ENCODE measurements at regions not wholly inside any gene's neighbourhood (a gene's known extent, or its start where the extent isn't known, plus 50 kb on each side); places are given as distances from the start of the nearest gene placed in this dataset.

DNA sequence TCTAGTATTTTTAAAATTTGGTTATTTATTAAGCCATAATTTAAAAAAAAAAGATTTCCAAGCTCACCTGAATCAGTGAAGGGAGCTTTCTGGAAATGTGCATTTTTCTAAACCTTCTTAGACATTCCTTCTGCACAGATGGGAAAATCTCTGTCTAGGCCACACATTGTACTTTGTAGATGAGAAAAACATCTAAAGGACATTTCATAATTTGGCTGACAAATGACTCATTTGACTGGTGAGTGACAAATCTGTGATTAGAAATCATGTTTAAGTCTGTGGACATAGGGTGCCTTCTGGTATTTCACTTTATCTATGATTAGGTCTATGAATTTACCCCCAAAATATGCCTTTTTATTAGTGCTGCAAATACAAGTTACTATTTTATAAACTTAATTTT is 1044.9 kb upstream of the FLRT2 start:
- no peak overlapping the region for H3K9ac ChIP-seq (ENCODE audit: low read length in 3 of 3)
- H3K27me3 ChIP-seq (ENCODE audit: control insufficient read depth, insufficient read depth, low read length), result no peaks in the 10 kb centered on the region
- DNase-seq (no peak), FAIRE-seq (no peak)
- H3K4me3 ChIP-seq (ENCODE audit: low read length in 3 of 3), result no peak overlapping the region
- no peak overlapping the region for H3K27ac ChIP-seq (ENCODE audit: low read depth in 2 of 2, low read length in 2 of 2)
- TF ChIP-seq, protein P1, sequence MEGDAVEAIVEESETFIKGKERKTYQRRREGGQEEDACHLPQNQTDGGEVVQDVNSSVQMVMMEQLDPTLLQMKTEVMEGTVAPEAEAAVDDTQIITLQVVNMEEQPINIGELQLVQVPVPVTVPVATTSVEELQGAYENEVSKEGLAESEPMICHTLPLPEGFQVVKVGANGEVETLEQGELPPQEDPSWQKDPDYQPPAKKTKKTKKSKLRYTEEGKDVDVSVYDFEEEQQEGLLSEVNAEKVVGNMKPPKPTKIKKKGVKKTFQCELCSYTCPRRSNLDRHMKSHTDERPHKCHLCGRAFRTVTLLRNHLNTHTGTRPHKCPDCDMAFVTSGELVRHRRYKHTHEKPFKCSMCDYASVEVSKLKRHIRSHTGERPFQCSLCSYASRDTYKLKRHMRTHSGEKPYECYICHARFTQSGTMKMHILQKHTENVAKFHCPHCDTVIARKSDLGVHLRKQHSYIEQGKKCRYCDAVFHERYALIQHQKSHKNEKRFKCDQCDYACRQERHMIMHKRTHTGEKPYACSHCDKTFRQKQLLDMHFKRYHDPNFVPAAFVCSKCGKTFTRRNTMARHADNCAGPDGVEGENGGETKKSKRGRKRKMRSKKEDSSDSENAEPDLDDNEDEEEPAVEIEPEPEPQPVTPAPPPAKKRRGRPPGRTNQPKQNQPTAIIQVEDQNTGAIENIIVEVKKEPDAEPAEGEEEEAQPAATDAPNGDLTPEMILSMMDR (IDR thresholded peaks at IDR 0.05; ENCODE audit: borderline replicate concordance, extremely low read depth, insufficient read depth), result no peak
- intact Hi-C loops (cut with DNase I), result no loop called here
- H3K4me1 ChIP-seq (ENCODE audit: control insufficient read depth in 2 of 3, insufficient read depth in 2 of 3, low read depth in 1 of 3, low read length in 3 of 3), result no peaks in the 10 kb centered on the region
- H3K36me3 ChIP-seq (ENCODE audit: control insufficient read depth in 2 of 3, insufficient read depth in 3 of 3, low read length in 3 of 3), result no peaks in the 10 kb centered on the region
- no peaks in the 10 kb centered on the region for H3K9me3 ChIP-seq (ENCODE audit: control insufficient read depth in 2 of 3, insufficient read depth in 1 of 3, low read length in 3 of 3)

DNA sequence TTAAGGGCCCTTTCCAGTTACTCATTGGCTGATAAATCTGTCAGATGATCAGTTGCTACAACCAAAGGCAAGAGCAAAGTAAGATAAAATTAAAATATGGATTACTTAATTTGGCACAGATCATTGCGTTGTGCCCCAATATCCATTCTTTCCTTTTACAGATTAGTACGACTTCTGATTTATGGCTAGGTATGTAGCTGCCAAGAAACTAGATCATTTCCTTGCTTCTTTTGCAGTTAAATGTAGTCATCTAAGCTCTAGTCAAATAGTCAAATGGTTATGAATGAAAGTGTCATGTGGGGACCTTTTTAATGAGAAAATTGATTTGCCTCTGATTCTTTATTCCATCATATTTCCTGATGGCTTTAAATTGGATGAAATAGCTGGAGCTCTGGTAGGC is 1039.9 kb upstream of the FLRT2 start:
- Histone ChIP-seq H3K27ac (ENCODE audit: low read depth in 2 of 2, low read length in 2 of 2) (no peak overlapping the region), H3K9me3 (ENCODE audit: control insufficient read depth in 2 of 3, insufficient read depth in 1 of 3, low read length in 3 of 3) (no peaks in the 10 kb centered on the region), H3K9ac (ENCODE audit: low read length in 3 of 3) (no peak overlapping the region), H3K4me3 (ENCODE audit: low read length in 3 of 3) (no peak overlapping the region), H3K36me3 (ENCODE audit: control insufficient read depth in 2 of 3, insufficient read depth in 3 of 3, low read length in 3 of 3) (no peaks in the 10 kb centered on the region), H3K4me1 (ENCODE audit: control insufficient read depth in 2 of 3, insufficient read depth in 2 of 3, low read depth in 1 of 3, low read length in 3 of 3) (no peaks in the 10 kb centered on the region), H3K27me3 (ENCODE audit: control insufficient read depth, insufficient read depth, low read length) (no peaks in the 10 kb centered on the region)
- FAIRE-seq (no peak), DNase-seq (no peak)
- TF ChIP-seq, protein P1 (IDR thresholded peaks at IDR 0.05; ENCODE audit: borderline replicate concordance, extremely low read depth, insufficient read depth), result no peak
- intact Hi-C loops (cut with DNase I), result no loop called here

DNA sequence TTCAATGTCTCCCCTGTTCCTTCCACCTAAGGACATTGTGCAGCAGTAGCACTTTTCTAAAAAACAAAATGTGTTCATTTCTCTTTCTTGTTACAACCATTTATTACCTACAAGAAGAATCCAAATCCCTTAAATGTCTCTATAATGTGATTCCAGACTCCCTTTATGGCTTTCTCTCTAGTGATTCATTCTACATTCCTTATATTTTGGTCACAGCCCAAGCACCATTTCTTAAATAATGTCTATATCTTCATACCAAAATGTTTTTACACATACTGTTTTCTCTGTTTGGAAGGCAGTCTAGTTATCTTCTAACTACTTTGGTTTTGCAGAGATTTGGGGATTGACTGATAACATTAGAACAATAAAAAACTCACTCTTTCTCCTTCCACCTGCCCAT is 1037.3 kb upstream of the FLRT2 start:
- TF ChIP-seq, protein P1 (IDR thresholded peaks at IDR 0.05; ENCODE audit: borderline replicate concordance, extremely low read depth, insufficient read depth), result no peak
- no peaks in the 10 kb centered on the region for H3K9me3 ChIP-seq (ENCODE audit: control insufficient read depth in 2 of 3, insufficient read depth in 1 of 3, low read length in 3 of 3)
- no peak overlapping the region for H3K9ac ChIP-seq (ENCODE audit: low read length in 3 of 3)
- intact Hi-C loops (cut with DNase I), result no loop called here
- no peaks in the 10 kb centered on the region for H3K27me3 ChIP-seq (ENCODE audit: control insufficient read depth, insufficient read depth, low read length)
- no peaks in the 10 kb centered on the region for H3K36me3 ChIP-seq (ENCODE audit: control insufficient read depth in 2 of 3, insufficient read depth in 3 of 3, low read length in 3 of 3)
- no peaks in the 10 kb centered on the region for H3K4me1 ChIP-seq (ENCODE audit: control insufficient read depth in 2 of 3, insufficient read depth in 2 of 3, low read depth in 1 of 3, low read length in 3 of 3)
- H3K27ac ChIP-seq (ENCODE audit: low read depth in 2 of 2, low read length in 2 of 2), result no peak overlapping the region
- DNase-seq (no peak), FAIRE-seq (no peak)
- no peak overlapping the region for H3K4me3 ChIP-seq (ENCODE audit: low read length in 3 of 3)

DNA sequence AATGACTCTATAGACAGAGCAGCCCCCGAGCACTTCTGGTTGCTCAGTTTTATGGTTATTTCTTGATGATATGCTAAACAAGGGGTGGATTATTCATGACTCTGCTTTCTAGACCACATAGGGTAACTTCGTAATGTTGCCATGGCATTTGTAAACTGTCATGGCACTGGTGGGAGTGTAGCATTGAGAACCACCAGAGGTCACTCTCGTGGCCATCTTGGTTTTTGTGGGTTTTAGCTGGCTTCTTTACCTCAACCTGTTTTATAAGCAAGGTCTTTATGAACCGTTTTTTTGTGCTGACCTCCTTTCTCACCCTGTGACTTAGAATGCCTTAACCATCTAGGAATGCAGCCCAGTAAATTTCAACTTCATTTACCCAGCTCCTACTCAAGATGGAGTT is 1036.2 kb upstream of the FLRT2 start:
- H3K27me3 ChIP-seq (ENCODE audit: control insufficient read depth, insufficient read depth, low read length), result no peaks in the 10 kb centered on the region
- H3K4me3 ChIP-seq (ENCODE audit: low read length in 3 of 3), result no peak overlapping the region
- no peaks in the 10 kb centered on the region for H3K4me1 ChIP-seq (ENCODE audit: control insufficient read depth in 2 of 3, insufficient read depth in 2 of 3, low read depth in 1 of 3, low read length in 3 of 3)
- no peak overlapping the region for H3K9ac ChIP-seq (ENCODE audit: low read length in 3 of 3)
- intact Hi-C loops (cut with DNase I), result no loop called here
- no peaks in the 10 kb centered on the region for H3K9me3 ChIP-seq (ENCODE audit: control insufficient read depth in 2 of 3, insufficient read depth in 1 of 3, low read length in 3 of 3)
- no peaks in the 10 kb centered on the region for H3K36me3 ChIP-seq (ENCODE audit: control insufficient read depth in 2 of 3, insufficient read depth in 3 of 3, low read length in 3 of 3)
- FAIRE-seq (no peak), DNase-seq (no peak)
- TF ChIP-seq, protein P1 (IDR thresholded peaks at IDR 0.05; ENCODE audit: borderline replicate concordance, extremely low read depth, insufficient read depth), result no peak
- no peak overlapping the region for H3K27ac ChIP-seq (ENCODE audit: low read depth in 2 of 2, low read length in 2 of 2)

Measured in kidney (tissue), 13 donors.